GM21717 (cell line): ENCODE measurements at regions not wholly inside any gene's neighbourhood (a gene's known extent, or its start where the extent isn't known, plus 50 kb on each side); places are given as distances from the start of the nearest gene placed in this dataset.
"Not testable (repeated sequence)": the region's sequence is repeated elsewhere in the genome, so short reads cannot be mapped to it uniquely, and the experiment has no call there.

Source experiments
- ATAC-seq: cut with Tn5 transposase; IDR thresholded peaks from one replicate; pipeline ENCODE4 v1.9.1; 2021; ENCODE audit warnings: mild to moderate bottlenecking, moderate library complexity; ENCODE audit not compliant: unreplicated experiment

- no peak for ATAC-seq
Measured at GRCh38 chr2:16774091-16774490, 108.5 kb upstream of the CYRIA start.

- peak; percentile 77 for ATAC-seq
Measured at GRCh38 chr2:16773080-16773713, 107.6 kb upstream of the CYRIA start.

GRCh38 chr2:16767789-16768476 lies 102.3 kb upstream of the CYRIA start:
- no peak for ATAC-seq

GRCh38 chr2:16765356-16765755 lies 99.7 kb upstream of the CYRIA start:
- ATAC-seq, result no peak

- ATAC-seq, result no peak
Measured at GRCh38 chr2:16764487-16764886, 98.9 kb upstream of the CYRIA start.

GRCh38 chr2:16763493-16763899 lies 97.9 kb upstream of the CYRIA start:
- no peak for ATAC-seq

- ATAC-seq, result no peak
Measured at GRCh38 chr2:16763056-16763455, 97.4 kb upstream of the CYRIA start.

- ATAC-seq, result no peak
Measured at GRCh38 chr2:16760426-16760825, 94.8 kb upstream of the CYRIA start.

GRCh38 chr2:16756831-16757644 lies 91.4 kb upstream of the CYRIA start:
- peak; percentile 97 for ATAC-seq

GRCh38 chr2:16755442-16755841 lies 89.8 kb upstream of the CYRIA start:
- no peak for ATAC-seq

GRCh38 chr2:16753025-16753424 lies 87.4 kb upstream of the CYRIA start:
- not testable (repeated sequence) for ATAC-seq

GRCh38 chr2:16750925-16751214 lies 85.2 kb upstream of the CYRIA start:
- not testable (repeated sequence) for ATAC-seq

- no peak for ATAC-seq
Measured at GRCh38 chr2:16750175-16750924, 84.7 kb upstream of the CYRIA start.

GRCh38 chr2:16748511-16749266 lies 83.1 kb upstream of the CYRIA start:
- ATAC-seq, result not testable (repeated sequence)

- ATAC-seq, result no peak
Measured at GRCh38 chr2:16747689-16748088, 82.1 kb upstream of the CYRIA start.

- no peak for ATAC-seq
Measured at GRCh38 chr2:16747257-16747656, 81.6 kb upstream of the CYRIA start.

GRCh38 chr2:16746833-16747232 lies 81.2 kb upstream of the CYRIA start:
- ATAC-seq, result no peak

- ATAC-seq, result no peak
Measured at GRCh38 chr2:16746329-16746728, 80.7 kb upstream of the CYRIA start.

- no peak for ATAC-seq
Measured at GRCh38 chr2:16745466-16745865, 79.8 kb upstream of the CYRIA start.

- ATAC-seq, result no peak
Measured at GRCh38 chr2:16744521-16744920, 78.9 kb upstream of the CYRIA start.

- no peak for ATAC-seq
Measured at GRCh38 chr2:16742026-16742425, 76.4 kb upstream of the CYRIA start.
